ENCODE measurements at regions not wholly inside any gene's neighbourhood (a gene's known extent, or its start where the extent isn't known, plus 50 kb on each side); places are given as distances from the start of the nearest gene placed in this dataset.
"Not testable (repeated sequence)": the region's sequence is repeated elsewhere in the genome, so short reads cannot be mapped to it uniquely, and the experiment has no call there.

GRCh38 chr9:115686069-115686468 is 467.5 kb upstream of the PAPPA start:
- no peaks in the 10 kb centered on the region for H3K36me3 ChIP-seq
- no peak overlapping the region for H3K27ac ChIP-seq
- H3K27me3 ChIP-seq (ENCODE audit: insufficient read depth, low read depth, severe bottlenecking): no peaks in the 10 kb centered on the region
- no peak overlapping the region for H3K4me3 ChIP-seq (ENCODE audit: low read depth, low read length)
- no peaks in the 10 kb centered on the region for H3K9me3 ChIP-seq (ENCODE audit: severe bottlenecking)
- DNase-seq: no peak
- no peak for TF ChIP-seq CTCF (IDR thresholded peaks at IDR 0.05; ENCODE audit: low read depth, low read length)

DNA sequence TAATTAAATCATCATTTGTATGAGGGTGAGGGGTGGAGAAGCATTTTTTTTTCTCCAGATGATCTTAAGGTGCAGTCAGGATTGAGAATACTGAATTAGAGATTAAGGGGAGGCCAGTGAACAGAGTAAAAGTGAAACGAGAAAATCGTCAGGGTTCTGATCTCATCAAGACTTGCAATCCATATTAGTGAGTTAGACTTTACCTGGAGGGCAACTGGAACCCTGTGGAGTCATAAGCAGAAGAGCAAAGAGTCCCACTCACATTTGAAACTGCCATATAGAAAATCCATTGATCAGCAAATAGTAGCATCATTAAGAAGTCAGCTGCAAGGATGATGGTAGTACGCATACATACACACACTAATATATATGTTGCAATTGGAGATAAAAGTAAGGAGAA is 466.2 kb upstream of the PAPPA start:
- H3K36me3 ChIP-seq: no peaks in the 10 kb centered on the region
- no peaks in the 10 kb centered on the region for H3K9me3 ChIP-seq (ENCODE audit: severe bottlenecking)
- no peak overlapping the region for H3K27ac ChIP-seq
- TF ChIP-seq CTCF (IDR thresholded peaks at IDR 0.05; ENCODE audit: low read depth, low read length): no peak
- no peaks in the 10 kb centered on the region for H3K27me3 ChIP-seq (ENCODE audit: insufficient read depth, low read depth, severe bottlenecking)
- no peak for DNase-seq
- no peak overlapping the region for H3K4me3 ChIP-seq (ENCODE audit: low read depth, low read length)

DNA sequence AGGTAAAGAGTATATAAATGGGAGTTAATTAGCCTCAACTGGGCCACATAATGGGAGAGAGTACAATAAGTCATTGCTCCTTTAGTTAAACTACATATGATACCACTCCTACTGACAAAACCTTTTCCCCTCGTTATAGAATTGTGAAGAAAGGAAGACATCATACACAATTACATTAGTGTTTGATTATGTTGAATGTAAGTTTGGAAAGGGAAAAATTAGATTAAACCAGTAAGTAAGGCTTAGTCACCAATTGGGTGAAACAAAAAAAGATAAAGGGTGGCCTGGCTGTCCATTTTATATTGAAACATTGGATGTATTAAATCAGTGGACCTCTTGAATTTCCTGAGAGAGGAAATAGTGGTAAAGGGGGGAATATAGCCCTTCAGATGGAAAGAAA is 464.3 kb upstream of the PAPPA start:
- H3K4me3 ChIP-seq (ENCODE audit: low read depth, low read length): no peak overlapping the region
- no peaks in the 10 kb centered on the region for H3K27me3 ChIP-seq (ENCODE audit: insufficient read depth, low read depth, severe bottlenecking)
- H3K36me3 ChIP-seq: no peaks in the 10 kb centered on the region
- H3K9me3 ChIP-seq (ENCODE audit: severe bottlenecking): no peaks in the 10 kb centered on the region
- H3K27ac ChIP-seq: no peak overlapping the region
- DNase-seq: no peak
- no peak for TF ChIP-seq CTCF (IDR thresholded peaks at IDR 0.05; ENCODE audit: low read depth, low read length)

DNA sequence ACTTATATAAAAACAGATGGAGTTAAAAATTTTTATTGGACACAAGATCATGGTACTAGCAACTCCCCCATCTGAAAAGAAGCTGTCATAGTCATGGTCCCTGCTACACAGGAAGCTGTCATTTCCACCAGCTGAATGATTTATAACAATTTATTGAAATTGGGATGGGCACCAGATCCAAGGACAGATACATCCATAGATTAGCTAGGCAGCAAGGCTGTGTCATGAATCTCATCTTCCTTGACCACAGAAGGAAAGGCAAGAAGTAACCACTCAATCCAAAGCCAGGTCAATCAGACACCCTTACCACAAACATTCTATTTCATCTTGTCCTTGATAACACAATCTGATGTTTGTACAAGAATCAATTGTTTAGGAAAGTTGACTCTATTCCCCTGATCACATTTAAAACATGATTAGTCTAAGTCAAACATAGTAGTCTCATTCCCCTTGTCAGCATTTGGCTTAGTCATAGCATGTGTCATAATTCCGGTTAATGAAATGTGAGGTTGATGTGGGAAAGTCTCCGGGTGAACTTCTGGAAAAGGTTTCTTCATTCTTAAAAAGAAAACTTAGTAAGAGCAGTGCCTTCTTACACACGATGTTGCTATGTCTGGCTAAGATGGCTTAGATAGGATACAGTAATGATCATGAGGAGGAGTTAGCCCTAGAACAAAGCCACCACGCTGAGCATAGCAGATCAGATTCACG is 462.6 kb upstream of the PAPPA start:
- TF ChIP-seq CTCF (IDR thresholded peaks at IDR 0.05; ENCODE audit: low read depth, low read length): no peak
- DNase-seq: no peak
- H3K27me3 ChIP-seq (ENCODE audit: insufficient read depth, low read depth, severe bottlenecking): no peaks in the 10 kb centered on the region
- H3K36me3 ChIP-seq: no peaks in the 10 kb centered on the region
- H3K27ac ChIP-seq: no peak overlapping the region
- no peak overlapping the region for H3K4me3 ChIP-seq (ENCODE audit: low read depth, low read length)
- no peaks in the 10 kb centered on the region for H3K9me3 ChIP-seq (ENCODE audit: severe bottlenecking)

DNA sequence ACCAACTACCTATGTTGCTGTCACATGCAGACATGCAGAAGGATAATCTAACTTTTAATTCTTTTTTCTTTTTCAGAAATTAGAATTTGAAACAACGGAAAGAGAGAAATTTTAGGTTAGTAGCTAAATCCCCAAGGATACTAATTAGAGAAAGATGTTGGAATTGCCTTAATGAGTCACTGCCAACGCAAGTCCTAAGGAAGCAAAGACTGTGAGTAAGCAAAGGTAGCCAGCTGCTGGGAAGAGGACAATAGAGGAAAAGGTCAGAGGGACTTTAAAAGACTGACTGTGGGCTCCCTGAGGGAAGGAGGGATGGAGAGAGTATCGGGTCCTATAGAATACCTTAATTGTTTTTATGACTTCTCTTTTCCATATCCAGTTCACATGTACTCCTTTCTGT is 461.9 kb upstream of the PAPPA start:
- H3K36me3 ChIP-seq: no peaks in the 10 kb centered on the region
- TF ChIP-seq CTCF (IDR thresholded peaks at IDR 0.05; ENCODE audit: low read depth, low read length): no peak
- H3K27ac ChIP-seq: no peak overlapping the region
- no peak overlapping the region for H3K4me3 ChIP-seq (ENCODE audit: low read depth, low read length)
- H3K9me3 ChIP-seq (ENCODE audit: severe bottlenecking): no peaks in the 10 kb centered on the region
- no peak for DNase-seq
- H3K27me3 ChIP-seq (ENCODE audit: insufficient read depth, low read depth, severe bottlenecking): no peaks in the 10 kb centered on the region

GRCh38 chr9:115692868-115693267 is 460.7 kb upstream of the PAPPA start:
- H3K36me3 ChIP-seq; DNase-seq; H3K27ac ChIP-seq; H3K4me3 ChIP-seq (ENCODE audit: low read depth, low read length); H3K27me3 ChIP-seq (ENCODE audit: insufficient read depth, low read depth, severe bottlenecking); H3K9me3 ChIP-seq (ENCODE audit: severe bottlenecking): not testable (repeated sequence)

Data from WERI-Rb-1 (cell line).